Activated naive CD8-positive, alpha-beta T cell treated with anti-CD3 and anti-CD28 coated beads, Interleukin-2, amount 50 U/mL, for 24 hours (primary cell): ENCODE measurements at regions not wholly inside any gene's neighbourhood (a gene's known extent, or its start where the extent isn't known, plus 50 kb on each side); places are given as distances from the start of the nearest gene placed in this dataset.

Experiments used
- ATAC-seq: fragments of 150-1000 bp; cut with Tn5 transposase; one replicate; pipeline ENCODE4 v1.10.0; 2021
- DNase-seq: peaks from one replicate; pipeline ENCODE4 v3.0.0; 2021
- H3K27ac Mint-ChIP-seq: one replicate; pipeline ENCODE4 v1.8.0; 2021; ENCODE audit warnings: mild to moderate bottlenecking, mixed read lengths
- H3K27me3 Mint-ChIP-seq: one replicate; pipeline ENCODE4 v1.8.0; 2021; ENCODE audit warnings: mixed read lengths
- H3K36me3 Mint-ChIP-seq: one replicate; pipeline ENCODE4 v1.8.0; 2021; ENCODE audit warnings: low read depth, mixed read lengths
- H3K4me1 Mint-ChIP-seq: one replicate; pipeline ENCODE4 v1.8.0; 2021; ENCODE audit warnings: mixed read lengths
- H3K4me3 Mint-ChIP-seq: one replicate; pipeline ENCODE4 v1.8.0; 2021; ENCODE audit warnings: mild to moderate bottlenecking, moderate library complexity, mixed read lengths
- H3K9me3 Mint-ChIP-seq: one replicate; pipeline ENCODE4 v1.8.0; 2021; ENCODE audit warnings: mixed read lengths

DNA sequence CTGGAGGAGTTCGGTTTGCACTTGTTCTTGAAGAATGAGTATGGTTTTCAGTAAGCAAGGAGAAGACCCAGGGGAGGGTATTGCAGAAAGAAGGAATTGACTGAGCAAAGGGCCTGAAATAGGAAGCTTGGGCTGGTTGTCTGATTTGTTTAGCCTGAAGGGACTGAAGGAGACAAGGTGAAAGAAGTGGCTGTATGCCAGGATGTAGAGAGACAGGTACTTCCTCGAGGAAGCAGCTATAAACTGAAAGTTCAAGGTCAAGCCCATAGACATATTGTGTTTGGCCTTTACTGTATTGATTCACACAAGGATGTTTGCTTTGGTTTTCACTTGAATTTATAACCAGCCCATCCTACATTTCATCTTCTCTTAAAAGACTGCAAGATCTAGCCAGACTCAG is 183.1 kb downstream of the PALM2AKAP2 start:
- H3K4me3 Mint-ChIP-seq = no peak overlapping the region
- no peaks in the 10 kb centered on the region for H3K9me3 Mint-ChIP-seq
- H3K36me3 Mint-ChIP-seq = no peaks in the 10 kb centered on the region
- ATAC-seq (no peak), DNase-seq (no peak)
- H3K4me1 Mint-ChIP-seq = peaks cover 28% of the 10 kb centered on the region
- H3K27ac Mint-ChIP-seq = no peak overlapping the region
- no peaks in the 10 kb centered on the region for H3K27me3 Mint-ChIP-seq

- Mint-ChIP-seq H3K27ac (peak overlapping the region; percentile 67), H3K9me3 (no peaks in the 10 kb centered on the region), H3K4me3 (no peak overlapping the region)
Measured at GRCh38 chr9:109966643-109967368, 186.8 kb downstream of the PALM2AKAP2 start.

DNA sequence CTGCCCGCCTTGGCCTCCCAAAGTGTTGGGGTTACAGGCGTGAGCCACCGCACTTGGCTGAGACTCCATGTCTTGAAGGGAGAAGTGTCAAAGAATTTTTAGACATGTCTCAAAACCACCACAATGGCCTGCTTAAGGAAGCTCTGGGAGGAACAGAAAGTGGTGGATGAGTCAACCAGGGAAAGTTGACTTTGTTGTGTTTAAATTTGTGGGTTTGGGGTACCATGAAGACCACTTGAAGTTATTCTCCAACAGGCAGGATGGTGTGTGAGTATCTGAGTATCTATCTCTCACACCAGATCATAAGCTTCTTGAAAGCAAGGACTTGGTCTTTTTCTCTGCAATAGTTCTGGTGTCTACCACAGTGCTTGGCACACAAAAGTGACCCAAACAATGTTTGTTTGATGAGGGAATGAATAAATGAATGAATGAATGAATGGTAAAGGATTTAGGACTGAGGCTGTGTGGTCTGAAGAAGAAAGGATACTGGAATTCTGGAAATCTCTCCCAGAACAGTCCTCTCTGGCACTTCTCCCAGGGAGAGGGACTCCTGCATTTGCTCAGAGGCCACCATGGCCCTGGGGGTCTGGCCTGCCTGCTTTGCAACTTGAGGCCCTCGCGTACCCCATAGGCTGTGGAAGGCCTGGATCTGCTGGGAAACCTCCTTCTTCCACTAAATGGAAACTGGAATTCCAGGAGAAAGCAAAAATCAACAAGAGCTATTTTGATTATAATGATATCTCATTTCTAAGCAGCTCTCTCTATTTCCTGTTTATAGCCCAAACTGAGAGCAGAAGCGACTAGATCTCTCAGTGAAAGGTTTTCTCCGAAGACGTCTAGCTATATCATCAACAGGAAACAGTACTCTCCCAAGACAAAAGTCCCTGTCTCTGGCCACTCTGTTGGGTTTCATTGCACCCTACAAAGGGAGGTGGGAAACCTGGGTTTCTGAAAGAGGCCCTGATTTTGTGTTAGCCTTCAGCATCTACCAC is 187.9 kb downstream of the PALM2AKAP2 start:
- peak; percentile 53 for ATAC-seq
- H3K4me3 Mint-ChIP-seq = no peak overlapping the region
- no peaks in the 10 kb centered on the region for H3K9me3 Mint-ChIP-seq
- DNase-seq = no peak
- H3K27me3 Mint-ChIP-seq = no peaks in the 10 kb centered on the region
- H3K4me1 Mint-ChIP-seq = peaks cover 58% of the 10 kb centered on the region
- H3K27ac Mint-ChIP-seq = peak overlapping the region; percentile 29
- no peaks in the 10 kb centered on the region for H3K36me3 Mint-ChIP-seq

More at GRCh38 chr9:109966643-109967368, 186.8 kb downstream of the PALM2AKAP2 start:
- DNase-seq (no peak), ATAC-seq (no peak)
- H3K27me3 Mint-ChIP-seq = no peaks in the 10 kb centered on the region
- H3K36me3 Mint-ChIP-seq = no peaks in the 10 kb centered on the region
- H3K4me1 Mint-ChIP-seq = peaks cover 51% of the 10 kb centered on the region

GRCh38 chr9:109969011-109969410 is 189.0 kb downstream of the PALM2AKAP2 start:
- Mint-ChIP-seq H3K4me3 (no peak overlapping the region), H3K36me3 (no peaks in the 10 kb centered on the region), H3K4me1 (peaks cover 65% of the 10 kb centered on the region), H3K9me3 (no peaks in the 10 kb centered on the region), H3K27me3 (no peaks in the 10 kb centered on the region), H3K27ac (no peak overlapping the region)
- DNase-seq (no peak), ATAC-seq (no peak)

DNA sequence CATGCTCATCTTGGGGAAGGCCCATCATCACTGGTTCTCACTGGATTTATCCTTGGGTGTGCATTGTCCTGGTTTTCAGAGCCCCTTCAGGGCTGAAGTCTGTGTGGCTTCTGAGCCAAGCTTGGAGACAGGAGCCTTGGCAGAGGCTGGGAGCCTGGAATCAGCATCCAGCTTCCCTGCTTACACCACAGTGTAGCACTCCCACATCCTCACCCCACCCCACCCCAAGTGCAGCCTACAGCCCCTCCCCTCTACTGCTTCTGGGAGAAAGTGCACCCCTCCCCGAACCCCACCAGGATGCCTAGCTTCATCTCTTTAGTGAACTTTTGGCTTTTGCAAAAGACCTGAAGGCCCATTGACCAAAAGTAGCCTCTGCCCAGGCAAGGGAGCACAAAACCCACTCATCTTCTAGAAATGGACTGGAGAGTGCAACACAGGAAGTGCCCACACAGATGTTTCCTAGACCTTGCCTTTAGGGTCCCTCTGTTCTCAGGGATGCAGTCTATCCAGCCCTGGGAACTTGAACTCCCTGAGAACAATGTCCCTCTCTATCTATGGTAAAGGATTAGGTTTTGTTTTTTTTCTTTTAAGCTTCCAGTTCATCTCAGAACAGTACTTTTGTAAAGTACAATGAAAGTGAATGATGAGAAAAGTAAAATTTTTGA is 189.7 kb downstream of the PALM2AKAP2 start:
- ATAC-seq (no peak), DNase-seq (no peak)
- peaks cover 72% of the 10 kb centered on the region for H3K4me1 Mint-ChIP-seq
- no peaks in the 10 kb centered on the region for H3K9me3 Mint-ChIP-seq
- no peak overlapping the region for H3K27ac Mint-ChIP-seq
- H3K27me3 Mint-ChIP-seq = no peaks in the 10 kb centered on the region
- no peak overlapping the region for H3K4me3 Mint-ChIP-seq
- no peaks in the 10 kb centered on the region for H3K36me3 Mint-ChIP-seq

DNA sequence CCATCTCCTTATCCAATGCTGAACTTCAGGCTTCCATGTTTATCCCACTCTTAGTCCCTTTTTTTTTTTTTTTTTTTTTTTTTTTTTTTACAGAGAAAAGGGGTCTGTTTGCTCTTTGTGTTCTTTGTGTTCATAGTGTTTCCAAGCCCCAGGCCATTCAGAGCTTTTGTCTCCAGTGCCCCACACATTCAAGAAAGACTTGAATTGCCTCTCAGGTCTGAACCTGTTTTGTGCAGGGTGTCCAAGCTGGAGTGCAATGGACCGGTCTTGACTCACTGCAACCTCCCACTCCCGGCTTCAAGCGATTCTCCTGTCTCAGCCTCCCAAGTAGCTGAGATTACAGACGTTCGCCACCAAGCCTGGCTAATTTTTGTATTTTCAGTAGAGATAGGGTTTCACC is 191.2 kb downstream of the PALM2AKAP2 start:
- no peak for ATAC-seq

GRCh38 chr9:109972026-109972882 is 192.3 kb downstream of the PALM2AKAP2 start:
- no peak overlapping the region for H3K4me3 Mint-ChIP-seq
- H3K4me1 Mint-ChIP-seq = peaks cover 78% of the 10 kb centered on the region
- H3K9me3 Mint-ChIP-seq = no peaks in the 10 kb centered on the region
- DNase-seq = no peak
- peak overlapping the region; percentile 21 for H3K27ac Mint-ChIP-seq
- ATAC-seq = peak; percentile 63
- no peaks in the 10 kb centered on the region for H3K36me3 Mint-ChIP-seq
- no peaks in the 10 kb centered on the region for H3K27me3 Mint-ChIP-seq

More for the DNA sequence above, 191.2 kb downstream of the PALM2AKAP2 start:
- Mint-ChIP-seq H3K27me3 (no peaks in the 10 kb centered on the region), H3K4me1 (peaks cover 82% of the 10 kb centered on the region), H3K36me3 (no peaks in the 10 kb centered on the region), H3K9me3 (no peaks in the 10 kb centered on the region), H3K27ac (no peak overlapping the region), H3K4me3 (no peak overlapping the region)
- DNase-seq = no peak

- H3K27ac Mint-ChIP-seq = no peak overlapping the region
- H3K36me3 Mint-ChIP-seq = no peaks in the 10 kb centered on the region
- H3K4me1 Mint-ChIP-seq = peaks cover 74% of the 10 kb centered on the region
Measured at GRCh38 chr9:109973336-109973735, 193.3 kb downstream of the PALM2AKAP2 start.

DNA sequence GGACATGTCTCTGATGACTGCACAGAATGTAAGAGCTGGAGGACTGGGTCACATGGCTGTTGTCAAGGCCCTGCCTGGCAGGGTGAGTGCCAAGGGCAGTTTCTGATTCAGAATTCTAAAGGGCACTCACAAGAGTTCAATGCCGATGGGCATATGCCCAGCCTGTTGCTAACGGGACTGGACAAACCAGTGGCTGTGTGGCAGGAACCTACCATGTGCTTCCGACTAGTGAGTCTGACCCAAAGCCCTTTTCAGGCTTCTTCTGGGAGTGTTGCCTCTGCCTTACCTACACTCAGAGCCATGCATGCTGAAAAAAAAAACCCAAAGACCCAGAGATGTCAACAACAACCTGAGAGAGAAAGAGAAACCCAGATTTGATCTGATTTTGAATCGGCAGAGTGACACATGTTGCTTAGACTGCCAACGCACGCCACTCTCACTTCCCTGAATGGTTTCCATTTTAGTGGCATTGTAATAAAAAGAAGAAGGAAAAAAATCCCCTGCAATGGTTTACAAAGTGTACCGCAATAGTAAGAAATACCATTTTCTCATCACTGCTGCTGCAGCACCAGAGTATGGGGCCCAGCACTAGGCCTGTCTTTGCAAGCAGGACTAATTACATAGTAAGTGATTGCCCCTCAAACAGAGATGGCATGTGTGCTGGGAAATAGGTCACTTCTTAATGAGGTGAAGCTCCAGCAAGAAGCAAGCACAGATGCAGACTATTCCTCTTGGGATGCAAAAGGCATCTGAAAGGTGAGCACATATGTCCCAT is 194.3 kb downstream of the PALM2AKAP2 start:
- Mint-ChIP-seq H3K9me3 (no peaks in the 10 kb centered on the region), H3K27me3 (no peaks in the 10 kb centered on the region), H3K36me3 (no peaks in the 10 kb centered on the region), H3K4me1 (peaks cover 64% of the 10 kb centered on the region), H3K27ac (peak overlapping the region; percentile 38), H3K4me3 (no peak overlapping the region)
- ATAC-seq (peak; percentile 70), DNase-seq (no peak)

More at GRCh38 chr9:109973336-109973735, 193.3 kb downstream of the PALM2AKAP2 start:
- no peak for DNase-seq
- ATAC-seq = no peak
- no peaks in the 10 kb centered on the region for H3K27me3 Mint-ChIP-seq
- no peaks in the 10 kb centered on the region for H3K9me3 Mint-ChIP-seq
- H3K4me3 Mint-ChIP-seq = no peak overlapping the region

DNA sequence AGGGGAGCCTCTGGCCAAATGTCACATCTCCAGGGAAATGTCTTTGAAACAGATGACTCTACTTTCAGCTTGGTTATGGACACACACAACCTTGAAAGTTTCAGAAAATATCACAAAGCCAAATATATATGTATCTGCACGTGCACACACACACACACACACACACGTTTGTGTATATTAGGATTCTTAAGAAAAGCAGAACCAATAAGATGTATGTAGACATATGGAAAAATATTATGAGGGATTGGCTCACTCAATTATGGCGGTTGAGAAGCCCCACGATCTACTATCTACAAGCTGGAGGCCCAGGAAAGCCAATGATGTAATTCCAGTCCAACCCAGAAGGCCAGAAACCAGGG is 194.9 kb downstream of the PALM2AKAP2 start:
- H3K36me3 Mint-ChIP-seq = no peaks in the 10 kb centered on the region
- no peak for DNase-seq
- H3K27me3 Mint-ChIP-seq = no peaks in the 10 kb centered on the region
- no peak for ATAC-seq
- H3K9me3 Mint-ChIP-seq = no peaks in the 10 kb centered on the region
- H3K4me3 Mint-ChIP-seq = no peak overlapping the region
- peak overlapping the region; percentile 38 for H3K27ac Mint-ChIP-seq
- H3K4me1 Mint-ChIP-seq = peaks cover 59% of the 10 kb centered on the region

DNA sequence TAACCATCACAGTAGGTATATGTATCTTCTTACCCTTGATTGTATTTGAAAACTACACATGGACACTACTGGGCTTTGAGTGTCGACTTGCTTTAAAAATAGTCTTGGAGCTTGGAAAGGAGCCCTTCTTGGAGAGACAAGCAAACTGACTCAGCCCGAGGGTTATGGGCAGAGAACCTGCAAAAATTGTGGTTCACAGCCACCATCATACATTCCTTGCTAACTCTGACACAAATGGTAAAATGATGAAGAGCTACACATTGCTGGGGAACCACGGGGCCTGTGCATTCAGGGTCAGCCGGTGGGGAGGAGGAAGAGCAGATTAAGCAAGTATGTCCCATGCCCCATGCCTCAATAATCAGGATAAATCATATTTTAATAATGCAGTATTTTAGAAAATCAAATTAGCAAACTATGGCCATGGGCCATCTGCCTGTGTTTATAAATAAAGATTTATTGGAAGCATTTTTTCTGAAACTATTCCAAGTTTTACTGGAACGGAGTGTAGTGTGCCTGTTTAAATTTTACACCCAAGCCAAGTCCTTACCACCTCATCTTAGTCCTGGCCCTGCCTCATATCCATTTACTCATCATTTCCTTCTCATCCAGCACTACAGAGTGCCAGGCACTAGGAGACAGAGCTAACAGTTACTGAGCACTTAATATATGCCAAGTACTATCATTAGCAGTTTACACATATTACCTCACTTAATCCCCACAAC is 195.7 kb downstream of the PALM2AKAP2 start:
- peak overlapping the region; percentile 49 for H3K27ac Mint-ChIP-seq
- peaks cover 54% of the 10 kb centered on the region for H3K4me1 Mint-ChIP-seq
- H3K36me3 Mint-ChIP-seq = no peaks in the 10 kb centered on the region
- DNase-seq (no peak), ATAC-seq (no peak)
- H3K4me3 Mint-ChIP-seq = no peak overlapping the region
- no peaks in the 10 kb centered on the region for H3K27me3 Mint-ChIP-seq
- H3K9me3 Mint-ChIP-seq = no peaks in the 10 kb centered on the region

DNA sequence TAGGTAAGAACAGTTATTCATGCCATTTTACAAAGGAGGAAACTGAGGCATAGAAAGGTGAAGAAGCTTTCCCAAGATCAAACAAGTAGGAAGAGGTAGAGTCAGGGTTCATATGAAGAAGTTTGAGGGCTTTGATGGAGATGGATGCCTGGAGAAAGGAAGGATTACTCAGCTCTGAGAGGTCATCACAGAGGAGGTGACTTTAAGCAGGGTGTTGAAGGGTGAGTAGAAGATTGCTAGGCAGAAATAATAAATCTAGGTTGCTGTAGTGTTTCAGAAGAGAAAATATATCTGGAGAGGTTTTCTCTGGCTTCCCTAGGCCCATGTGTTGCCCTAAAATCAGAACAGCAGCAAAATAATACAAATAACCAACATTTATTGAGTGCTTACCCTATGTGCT is 196.3 kb downstream of the PALM2AKAP2 start:
- Mint-ChIP-seq H3K4me3 (no peak overlapping the region), H3K27me3 (no peaks in the 10 kb centered on the region), H3K9me3 (no peaks in the 10 kb centered on the region), H3K36me3 (no peaks in the 10 kb centered on the region), H3K27ac (no peak overlapping the region), H3K4me1 (peaks cover 54% of the 10 kb centered on the region)
- DNase-seq (no peak), ATAC-seq (no peak)

DNA sequence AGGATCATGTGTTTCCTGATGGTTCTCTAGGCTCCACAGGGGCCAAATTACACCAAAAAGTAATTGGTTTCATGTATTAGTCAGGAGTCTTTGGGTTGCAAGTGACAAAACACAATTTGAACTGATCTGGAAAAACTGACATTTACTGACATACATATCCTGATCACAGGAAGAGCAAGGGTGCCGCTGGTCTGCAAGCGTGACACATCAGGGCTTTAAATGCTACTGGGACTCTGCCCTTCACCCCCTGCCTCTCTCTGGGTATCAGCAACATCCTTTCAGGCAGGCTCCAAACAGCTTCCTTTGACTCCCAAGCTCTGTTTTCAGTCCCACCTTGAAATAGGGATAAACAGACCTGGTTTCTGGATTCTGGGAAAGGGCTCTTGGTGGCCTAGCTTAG is 197.5 kb downstream of the PALM2AKAP2 start:
- Mint-ChIP-seq H3K9me3 (peaks cover 7% of the 10 kb centered on the region), H3K4me1 (peaks cover 44% of the 10 kb centered on the region), H3K27ac (no peak overlapping the region), H3K4me3 (no peak overlapping the region), H3K27me3 (no peaks in the 10 kb centered on the region), H3K36me3 (no peaks in the 10 kb centered on the region)
- no peak for DNase-seq
- peak; percentile 37 for ATAC-seq
